Putamen (tissue), 1 donor: ENCODE measurements at regions not wholly inside any gene's neighbourhood (a gene's known extent, or its start where the extent isn't known, plus 50 kb on each side); places are given as distances from the start of the nearest gene placed in this dataset.

Experiments
- DNase-seq: peaks from one replicate; pipeline ENCODE4 v3.0.0-alpha.2; 2016; ENCODE audit warnings: low spot score

DNA sequence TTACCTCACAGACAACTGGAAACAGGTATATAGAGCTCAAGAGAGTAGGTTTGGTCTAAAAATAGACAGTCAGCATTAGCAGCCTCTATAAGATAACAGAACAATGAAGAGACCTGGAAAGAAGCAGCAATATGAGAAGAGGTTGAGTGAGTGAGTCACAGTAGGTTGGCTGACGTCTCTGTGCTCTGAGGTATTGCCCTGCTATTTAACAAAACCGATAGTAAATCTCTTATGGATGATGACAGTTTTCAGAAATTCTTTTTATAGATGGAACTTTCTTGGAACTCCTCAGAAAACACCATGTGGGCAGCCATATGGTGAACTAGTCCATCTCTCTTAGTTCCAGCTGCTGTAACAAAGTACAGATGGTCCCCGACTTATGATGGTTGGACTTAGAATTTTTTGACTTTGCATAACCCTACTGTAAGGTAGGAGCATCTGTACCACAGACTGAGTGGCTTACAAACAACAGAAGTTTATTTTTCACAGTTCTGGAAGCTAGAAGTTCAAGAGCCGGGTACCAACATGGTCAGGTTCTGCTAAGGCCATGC, 123.5 kb downstream of the MBD2 start:
- DNase-seq, result no peak

DNA sequence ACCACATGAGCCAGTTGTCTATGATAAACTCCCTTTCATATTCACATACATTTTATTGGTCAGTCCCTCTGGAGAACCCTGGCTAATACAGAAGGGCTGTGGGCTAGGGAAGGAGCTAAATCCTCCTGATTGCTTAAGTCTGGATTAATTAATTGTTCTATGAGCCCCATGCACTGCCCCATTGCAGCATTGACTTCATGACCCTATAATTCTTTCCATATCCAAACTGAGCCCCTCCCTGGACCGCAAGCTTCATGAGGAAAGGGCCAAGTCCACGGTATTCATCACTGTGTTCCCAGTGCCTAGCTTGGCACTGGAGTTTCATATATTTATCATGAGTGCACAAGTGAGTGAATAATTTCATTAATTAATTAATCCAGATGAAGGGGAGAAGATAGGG, 124.0 kb downstream of the MBD2 start:
- no peak for DNase-seq

DNA sequence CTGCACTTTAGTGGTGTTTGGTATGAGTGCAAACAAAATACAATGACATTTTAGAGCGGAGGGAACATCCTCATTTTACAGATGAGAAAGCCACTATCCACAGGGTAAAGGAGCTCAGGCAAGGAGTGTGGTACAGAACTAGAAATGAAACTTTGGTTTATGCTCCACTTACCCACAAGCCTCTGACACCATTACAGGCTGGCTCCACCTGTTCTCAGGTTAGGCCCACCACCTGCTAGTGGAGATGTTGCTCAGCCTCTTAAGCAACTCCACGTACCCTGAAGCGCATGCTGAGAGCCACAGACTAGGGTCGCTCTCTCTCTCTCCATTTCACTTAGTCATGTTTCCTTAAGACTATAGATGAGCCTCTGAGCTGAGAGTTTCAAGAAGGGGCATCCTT, 130.0 kb downstream of the MBD2 start:
- no peak for DNase-seq

DNA sequence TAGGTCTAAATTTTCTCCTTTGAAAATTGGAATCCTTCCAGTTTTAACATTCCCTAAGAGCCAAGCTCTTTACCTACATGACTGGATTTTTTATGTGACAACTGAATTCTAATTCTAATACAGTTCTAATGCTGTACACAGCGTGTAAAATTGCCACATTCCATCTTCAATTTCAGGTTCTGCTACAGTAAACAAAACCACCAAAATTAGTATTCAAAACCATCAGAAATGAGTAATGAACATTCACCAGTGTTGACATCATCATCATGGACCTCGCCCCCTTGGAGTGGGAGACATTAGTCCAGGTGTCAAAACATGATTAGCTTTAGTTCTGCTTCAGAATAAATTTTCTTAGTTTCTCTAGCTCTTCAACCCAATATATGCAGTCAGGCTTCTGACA, 133.6 kb downstream of the MBD2 start:
- no peak for DNase-seq

DNA sequence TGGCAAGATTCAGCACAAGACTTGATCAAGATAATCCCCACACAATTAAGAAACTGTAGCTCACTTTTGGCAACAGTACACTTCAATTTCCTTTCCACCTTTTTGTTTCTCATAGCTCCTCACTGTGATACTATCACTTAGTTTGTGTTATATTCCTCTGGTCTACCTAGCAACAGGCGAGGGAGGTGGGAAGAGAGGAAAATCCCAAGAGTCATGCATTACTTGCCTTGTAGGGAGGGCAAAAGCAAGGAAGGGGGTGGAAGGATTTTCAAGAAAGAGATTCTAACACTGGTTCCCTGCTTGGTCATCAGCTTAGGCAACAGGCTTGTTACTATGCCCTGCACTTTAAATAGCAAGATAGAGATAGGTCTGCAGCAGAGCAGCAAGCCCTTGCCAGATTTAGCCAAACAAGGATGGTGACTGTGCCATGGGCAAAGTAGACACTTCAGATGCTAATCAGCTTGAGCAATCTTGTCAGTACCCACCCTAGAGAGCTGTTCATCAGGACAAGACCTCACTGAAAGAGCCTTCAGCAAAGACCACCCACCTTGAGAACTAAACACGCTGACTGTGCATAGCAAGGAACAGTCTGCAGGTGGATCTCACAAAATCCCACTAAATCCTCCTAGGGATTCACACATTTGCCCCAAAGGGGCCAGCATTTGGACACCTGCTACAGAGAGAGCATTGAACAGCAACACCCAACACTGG, 134.6 kb downstream of the MBD2 start:
- no peak for DNase-seq

DNA sequence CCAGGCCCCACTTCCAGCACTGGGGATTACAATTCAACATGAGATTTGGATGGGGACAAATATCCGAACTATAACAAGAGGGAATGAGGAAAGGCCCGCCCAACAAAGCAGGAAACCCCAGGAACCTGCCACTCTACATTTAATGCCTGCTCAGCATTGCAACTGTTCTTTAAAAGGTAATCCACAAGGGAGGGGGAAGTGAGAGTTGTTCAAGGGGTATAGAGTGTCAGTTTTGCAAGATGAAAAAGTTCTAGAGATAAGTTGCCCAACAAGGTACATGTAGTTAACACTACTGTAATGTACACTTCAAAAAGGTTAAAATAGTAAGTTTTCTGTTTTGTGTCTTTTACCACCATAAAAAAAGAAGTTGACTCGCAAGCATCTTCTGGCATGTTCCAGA, 137.6 kb downstream of the MBD2 start:
- no peak for DNase-seq

DNA sequence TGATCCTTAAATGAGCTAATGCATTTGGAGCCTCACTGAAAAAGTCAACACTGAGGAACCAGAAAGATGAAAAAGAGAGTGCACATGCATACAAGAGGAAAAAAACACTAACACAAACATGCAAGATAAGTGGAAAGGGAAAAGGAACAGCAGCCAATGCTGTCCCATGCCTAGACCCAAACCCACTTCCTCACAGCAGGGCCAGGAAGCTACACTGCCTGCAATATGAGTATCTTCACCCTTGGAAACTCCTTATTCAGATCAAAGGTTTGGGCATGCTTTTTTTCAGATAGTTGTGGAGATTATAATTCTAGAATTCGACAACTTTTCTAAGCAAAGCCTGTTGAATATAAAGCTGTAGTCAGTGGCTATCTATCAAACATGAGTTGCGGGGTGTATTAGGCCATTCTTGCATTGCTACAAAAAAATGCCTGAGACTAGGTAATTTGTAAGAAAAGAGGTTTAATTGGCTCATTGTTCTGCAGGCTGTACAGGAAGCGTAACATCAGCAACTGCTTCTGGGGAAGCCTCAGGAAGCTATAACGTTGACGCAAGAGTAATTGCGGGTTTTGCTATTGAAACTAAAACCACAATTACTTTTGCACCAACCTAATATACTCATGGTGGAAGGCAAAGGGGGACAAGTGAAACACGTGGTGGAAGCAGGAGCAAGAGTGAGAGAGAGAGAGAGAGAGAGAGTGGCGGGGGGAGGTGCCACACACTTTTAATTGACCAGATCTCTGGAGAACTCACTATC, 138.2 kb downstream of the MBD2 start:
- no peak for DNase-seq

DNA sequence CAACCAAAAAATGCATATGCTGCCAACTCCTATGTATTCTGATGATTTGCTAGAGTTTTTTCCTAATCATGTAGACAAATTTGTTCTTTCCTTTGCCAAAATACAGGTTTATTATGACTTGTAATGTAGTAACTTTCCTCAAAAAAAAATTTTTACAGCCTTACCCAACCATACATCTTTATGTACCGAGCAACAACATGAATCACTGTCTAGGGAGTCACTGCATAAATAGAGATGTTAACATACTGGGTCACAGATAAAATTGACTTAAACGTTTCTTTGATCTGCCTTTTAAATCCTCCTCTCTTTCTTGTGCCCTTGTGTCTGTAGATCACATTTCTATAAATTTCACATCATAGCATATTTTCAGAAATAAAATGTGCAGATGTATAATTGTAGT, 143.6 kb downstream of the MBD2 start:
- no peak for DNase-seq

DNA sequence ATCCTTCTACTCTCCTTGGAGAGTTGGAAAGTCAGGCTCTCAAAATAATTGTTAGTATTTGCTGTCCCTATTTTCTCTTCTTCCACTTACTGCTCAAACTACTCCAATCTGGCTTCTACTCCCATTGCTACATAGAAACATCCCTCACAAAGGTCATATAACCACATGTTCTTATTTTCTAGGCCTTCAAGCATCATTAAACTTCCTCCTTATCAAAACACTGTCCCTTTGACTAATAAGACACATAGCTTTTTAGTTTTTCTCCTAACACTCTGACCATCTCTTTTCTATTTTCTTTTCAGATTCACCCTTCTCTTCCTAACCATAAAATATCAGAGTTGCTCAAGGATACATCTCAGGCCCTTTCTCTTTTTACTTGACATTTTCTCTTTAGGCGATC, 148.3 kb downstream of the MBD2 start:
- no peak for DNase-seq

DNA sequence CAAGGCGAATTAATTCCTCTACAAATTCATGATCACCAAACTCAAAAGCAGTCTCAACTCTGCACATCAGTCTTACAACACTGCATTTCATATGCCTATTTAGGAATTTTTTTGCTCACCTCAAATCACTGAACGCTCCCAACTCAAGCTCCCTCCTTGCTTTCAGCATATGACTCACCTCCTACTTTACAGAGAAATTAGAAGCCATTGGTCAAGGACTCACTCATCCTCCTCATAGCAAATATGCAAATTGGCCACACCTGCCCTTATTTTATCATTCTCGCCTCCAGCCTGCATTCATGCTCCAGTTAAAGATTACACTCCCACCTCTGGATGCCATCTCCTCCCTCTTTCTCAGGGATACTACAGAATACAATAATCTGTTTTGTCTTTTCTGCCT, 148.8 kb downstream of the MBD2 start:
- no peak for DNase-seq

DNA sequence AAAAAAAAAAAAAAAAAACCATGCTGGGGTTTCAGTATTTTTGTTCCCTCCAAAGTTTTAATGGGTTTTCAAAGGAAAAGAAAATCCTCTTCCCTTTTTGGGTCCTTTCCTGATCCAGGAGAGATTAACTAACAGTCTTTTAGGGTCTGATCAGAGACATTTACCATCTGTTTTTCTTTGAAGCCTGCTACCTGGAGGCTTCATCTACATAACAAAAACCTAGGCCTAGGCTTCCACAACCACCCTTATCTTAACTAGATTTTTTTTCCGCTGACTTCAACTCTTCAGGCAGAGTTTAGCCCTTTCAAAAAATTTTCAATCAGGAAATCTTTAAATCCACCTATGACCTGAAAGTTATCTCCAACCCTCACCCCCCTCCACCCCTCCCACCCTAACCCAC, 154.7 kb downstream of the MBD2 start:
- no peak for DNase-seq

DNA sequence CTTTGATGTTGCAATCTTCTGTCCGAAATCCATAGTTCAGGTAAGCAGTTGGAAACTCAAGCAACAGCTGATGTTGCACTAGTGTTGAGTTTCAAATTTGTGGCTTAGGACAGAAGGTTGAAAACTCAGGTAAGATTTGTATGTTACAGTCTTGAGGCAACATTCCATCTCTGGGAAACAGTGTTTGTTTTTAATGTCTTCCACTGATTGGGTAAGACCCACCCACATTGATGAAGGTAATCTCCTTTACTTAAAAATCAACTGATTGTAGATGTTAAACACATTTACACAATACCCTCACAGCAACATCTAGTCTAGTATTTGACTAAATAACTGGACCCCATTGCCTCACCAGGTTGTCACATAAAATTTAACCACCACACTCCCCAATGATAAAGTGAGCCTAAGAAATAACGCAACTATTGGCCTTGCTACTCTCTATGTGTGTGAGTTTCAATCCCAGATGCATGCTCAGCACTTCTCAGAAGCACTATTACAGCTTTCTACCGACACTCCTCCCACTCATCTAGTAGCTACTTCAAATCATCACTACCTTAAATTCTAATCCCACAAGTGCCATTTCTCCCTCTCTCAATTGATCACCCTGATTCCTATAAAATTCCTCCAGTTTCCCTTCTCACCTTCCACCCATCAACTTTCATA, 164.0 kb downstream of the MBD2 start:
- no peak for DNase-seq

DNA sequence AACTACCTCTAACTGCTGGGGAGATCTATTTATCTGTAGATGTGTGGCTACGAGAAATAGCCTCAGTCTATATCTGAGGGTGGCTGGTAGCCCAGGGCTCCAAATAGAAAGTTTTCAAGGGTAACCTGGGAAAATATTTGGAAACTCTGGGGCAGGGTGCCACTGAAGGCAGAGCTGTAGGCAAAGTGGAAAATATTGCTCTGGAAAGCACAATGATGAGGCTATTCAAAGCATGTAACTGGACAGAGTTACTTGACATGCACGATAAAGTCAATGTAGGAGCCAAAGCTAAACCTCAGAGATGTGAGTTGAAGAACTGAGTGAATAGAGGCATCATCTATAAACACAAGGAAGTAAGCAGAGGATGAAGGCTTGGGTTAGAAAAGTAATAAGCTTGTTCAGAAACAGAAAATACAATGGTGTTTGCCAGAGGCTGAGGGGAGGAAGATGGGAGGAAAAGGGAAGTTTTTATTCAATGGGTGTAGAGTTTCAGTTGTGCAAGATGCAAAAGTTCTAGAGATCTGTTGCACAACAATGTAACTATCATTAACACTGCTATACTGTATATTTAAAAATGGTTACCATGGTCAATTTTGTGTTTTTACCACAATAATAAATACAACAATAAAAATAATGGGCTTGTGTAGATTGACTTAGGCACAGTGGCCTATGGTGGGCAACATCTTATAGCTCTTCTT, 171.6 kb downstream of the MBD2 start:
- DNase-seq, result no peak

DNA sequence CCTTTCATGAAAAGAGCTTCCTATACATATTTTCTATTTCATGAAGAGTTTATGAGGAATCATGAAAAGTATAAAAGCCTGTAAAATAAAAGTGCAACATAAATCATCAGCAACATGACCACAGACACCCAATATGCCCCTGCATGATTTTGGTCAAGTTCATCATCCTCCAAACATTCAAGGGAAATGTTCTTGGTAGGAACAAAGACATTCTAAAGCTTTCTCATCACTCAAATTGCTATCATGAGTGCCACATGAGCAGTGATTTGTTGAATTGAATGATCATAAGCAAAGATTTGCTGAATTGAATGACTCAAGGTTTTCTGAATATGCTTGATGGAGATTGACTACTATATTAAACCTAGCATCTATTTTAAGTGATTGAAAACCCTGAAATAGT, 172.2 kb downstream of the MBD2 start:
- no peak for DNase-seq

DNA sequence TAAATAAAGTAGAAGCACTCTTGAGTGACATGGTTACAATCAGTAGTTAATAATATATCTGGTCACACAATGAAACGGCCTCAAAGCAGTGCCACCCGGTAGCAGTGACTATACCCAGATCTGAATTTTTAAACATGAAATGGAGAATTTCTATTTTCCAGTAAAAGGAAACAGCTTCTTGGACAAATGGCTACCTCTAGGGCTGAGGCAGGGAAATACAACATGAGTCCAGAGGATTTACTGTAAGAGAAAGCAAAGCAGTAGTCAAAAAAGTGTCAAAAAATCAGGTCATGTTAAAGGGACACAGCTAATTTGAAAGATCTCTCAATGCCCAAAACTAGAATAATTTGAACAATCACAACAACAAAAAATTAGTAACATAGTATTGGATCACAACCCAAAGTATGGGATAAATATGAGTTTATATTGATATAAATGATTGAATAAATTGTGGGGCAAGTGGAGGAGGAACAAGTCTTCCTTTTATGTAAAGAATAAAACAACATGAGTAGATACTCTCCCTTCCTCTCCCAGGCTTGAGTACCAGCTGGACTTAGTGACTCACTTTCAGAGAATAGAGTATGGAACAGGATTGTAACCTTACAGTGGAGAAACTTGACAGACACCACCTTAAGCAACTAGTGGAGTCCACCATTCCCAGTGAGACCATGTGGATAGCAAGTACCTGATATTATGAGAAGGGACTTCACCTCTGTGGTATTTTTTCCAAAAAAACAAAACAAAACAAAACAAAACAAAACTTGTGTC, 180.8 kb downstream of the MBD2 start:
- DNase-seq, result no peak

DNA sequence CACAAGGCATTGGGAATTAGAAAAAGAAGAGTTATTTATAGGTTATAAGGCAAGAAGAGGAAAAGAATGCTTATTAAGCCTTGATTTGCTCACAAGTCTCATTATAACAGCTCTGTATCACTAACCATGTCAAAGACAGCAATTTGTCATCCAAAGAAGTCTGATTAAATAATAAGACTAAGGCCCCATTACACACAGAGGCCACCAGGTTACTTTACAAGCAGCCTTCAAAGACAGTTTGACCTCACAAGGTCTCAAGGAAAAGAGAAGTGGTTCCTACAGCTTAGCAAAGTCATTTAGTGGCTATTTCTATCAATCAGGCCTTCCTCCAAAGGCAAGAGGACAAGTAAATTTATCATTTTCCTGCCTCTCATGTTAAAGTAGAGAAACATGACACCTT, 188.5 kb downstream of the MBD2 start:
- DNase-seq, result no peak

DNA sequence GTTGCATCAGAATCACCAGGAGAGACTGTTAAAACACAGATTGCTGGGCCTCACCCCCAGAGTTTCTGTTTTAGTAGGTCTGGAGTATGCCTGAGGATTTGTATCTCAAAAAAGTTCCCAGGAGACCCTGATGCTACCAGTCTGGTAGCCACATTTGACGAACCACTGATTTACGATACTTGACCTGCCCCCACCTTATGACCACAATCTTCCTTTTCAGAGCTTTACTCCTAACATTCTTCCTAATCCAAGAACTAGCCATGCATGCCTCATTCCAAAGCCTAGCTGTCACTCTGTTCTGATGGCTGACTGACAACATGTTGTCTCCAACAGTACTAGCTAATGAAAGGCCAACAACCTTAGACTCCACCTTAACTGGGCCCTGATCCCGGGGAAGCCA, 191.4 kb downstream of the MBD2 start:
- no peak for DNase-seq

DNA sequence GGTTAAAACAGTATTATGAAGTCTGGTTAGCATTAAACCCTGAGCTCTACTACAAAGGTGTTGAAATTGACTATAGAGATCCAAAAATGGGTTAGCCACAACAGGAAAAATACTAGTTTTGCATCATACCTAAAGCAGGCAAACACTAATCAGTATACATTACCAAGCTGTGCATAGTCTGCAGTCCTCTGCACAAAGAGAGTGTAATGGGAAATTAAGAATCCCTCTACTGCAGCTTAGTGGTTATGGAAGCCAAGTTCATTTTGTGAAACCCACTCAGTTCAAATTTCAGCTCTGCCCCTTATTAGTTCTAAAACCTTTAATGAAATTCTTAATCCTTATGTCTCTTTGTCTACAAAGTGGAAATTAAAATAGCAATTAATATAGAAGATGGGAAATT, 192.1 kb downstream of the MBD2 start:
- DNase-seq, result no peak

DNA sequence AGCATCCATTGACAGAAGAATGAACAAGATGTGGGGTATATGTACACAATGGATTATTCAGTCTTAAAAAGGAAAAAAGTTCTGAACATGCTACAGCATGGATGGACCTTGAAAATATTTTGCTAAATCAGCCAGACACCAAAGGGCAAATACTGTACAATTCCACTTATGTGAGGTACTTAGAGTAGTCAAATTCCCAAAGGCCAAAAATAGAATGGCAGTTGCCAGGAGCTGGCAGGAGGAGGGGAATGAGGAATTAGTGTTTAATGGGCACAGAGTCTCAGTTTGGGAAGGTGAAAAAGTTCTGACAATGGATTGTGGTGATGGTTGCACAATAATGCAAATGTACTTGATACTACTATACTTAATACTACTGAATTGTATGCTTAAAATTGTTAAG, 193.2 kb downstream of the MBD2 start:
- no peak for DNase-seq

DNA sequence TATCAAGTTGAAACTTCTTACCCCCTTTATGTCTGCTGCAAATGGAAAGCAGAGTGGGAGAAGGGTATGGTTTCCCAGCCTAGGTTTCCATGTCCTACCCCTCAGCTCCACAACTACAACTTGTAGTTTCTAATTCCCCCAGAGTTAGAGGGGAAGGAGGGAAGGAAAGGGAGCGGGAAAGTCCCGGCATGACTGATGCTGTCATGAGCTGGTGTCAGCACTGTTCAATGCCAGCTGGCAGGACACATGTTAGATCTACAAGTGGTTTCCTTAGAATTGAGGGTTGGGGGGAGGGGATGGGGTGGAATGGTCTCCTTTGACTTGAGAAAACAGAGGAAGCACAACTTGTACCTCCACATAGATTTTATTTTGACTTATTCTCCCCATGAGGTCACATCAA, 194.0 kb downstream of the MBD2 start:
- no peak for DNase-seq

DNA sequence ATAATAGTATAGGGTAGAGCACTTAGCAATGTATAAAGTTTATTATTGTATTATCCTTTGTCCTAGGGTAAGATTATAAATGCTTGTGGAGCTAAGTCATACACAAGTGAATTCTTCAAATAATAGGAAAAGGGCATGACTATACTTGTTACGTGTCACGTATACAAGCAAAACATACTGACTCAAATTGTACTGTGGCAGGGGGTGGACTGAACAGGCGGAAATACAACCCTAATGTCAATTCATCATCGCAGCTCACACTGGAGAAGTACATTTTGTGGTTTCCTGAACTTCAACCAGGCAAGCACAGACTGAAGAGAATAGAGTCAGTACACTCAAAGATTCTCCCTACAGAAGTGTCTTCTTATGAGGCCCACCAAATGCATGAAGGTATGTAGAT, 201.0 kb downstream of the MBD2 start:
- DNase-seq, result no peak

DNA sequence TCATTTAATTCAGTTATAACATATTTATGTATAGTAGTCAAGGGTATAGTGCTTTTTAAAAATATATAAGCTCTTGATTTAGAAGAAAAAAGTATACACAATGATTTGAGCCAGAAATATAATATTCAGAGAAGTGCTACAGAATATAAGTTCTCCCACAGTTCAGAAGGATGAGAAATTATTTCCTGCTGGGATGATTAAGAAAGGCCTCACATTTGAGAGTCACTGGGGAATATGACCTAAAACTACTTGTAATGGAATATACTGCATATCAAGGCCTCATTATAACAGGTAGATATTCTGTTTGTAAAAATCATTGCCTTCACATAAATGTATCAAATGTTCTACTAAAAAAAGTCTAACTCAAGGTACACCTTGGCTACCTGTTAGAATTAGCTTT, 203.5 kb downstream of the MBD2 start:
- no peak for DNase-seq
